Neural cell (in vitro differentiated cells): ENCODE measurements at regions not wholly inside any gene's neighbourhood (a gene's known extent, or its start where the extent isn't known, plus 50 kb on each side); places are given as distances from the start of the nearest gene placed in this dataset.

Experiments used
- CTCF ChIP-seq: fragments of 450-650 bp; IDR thresholded peaks from 2 replicates; pipeline ENCODE4 v1.5.1; 2014; ENCODE audit warnings: antibody characterized with exemption, mild to moderate bottlenecking, moderate library complexity; ENCODE audit not compliant: poor library complexity, severe bottlenecking
- EZH2 ChIP-seq: fragments of 200-600, 300-800 bp; shearing (Covaris generic), sonication (generic); IDR thresholded peaks from 2 replicates; pipeline ENCODE4 v1.6.1; 2014; ENCODE audit warnings: antibody characterized with exemption, low read length, borderline replicate concordance, mild to moderate bottlenecking; ENCODE audit not compliant: insufficient read depth, poor library complexity, severe bottlenecking

- TF ChIP-seq CTCF (no peak), EZH2 (no peak)
Measured at GRCh38 chr6:76940191-76940590, 523.1 kb downstream of the HTR1B start.
